WTC11 (cell line): ENCODE measurements at regions not wholly inside any gene's neighbourhood (a gene's known extent, or its start where the extent isn't known, plus 50 kb on each side); places are given as distances from the start of the nearest gene placed in this dataset.

Experiments
- MLX ChIP-seq: sonication (generic); formaldehyde crosslinking; IDR thresholded peaks from 2 replicates; pipeline ENCODE4 v1.8.1; 2023; ENCODE audit warnings: mild to moderate bottlenecking, missing genetic modification reagents, moderate library complexity
- NR2C2 ChIP-seq: sonication (generic); formaldehyde crosslinking; IDR thresholded peaks from 2 replicates; pipeline ENCODE4 v1.8.0; 2022; ENCODE audit warnings: mild to moderate bottlenecking, missing genetic modification reagents
- ZNF263 ChIP-seq: sonication (generic); formaldehyde crosslinking; IDR thresholded peaks from 2 replicates; pipeline ENCODE4 v1.8.1; 2022; ENCODE audit warnings: low read depth, mild to moderate bottlenecking, moderate library complexity, missing genetic modification reagents
- TF ChIP-seq, protein P1 (sequence below): fragments of 200-600 bp; IDR thresholded peaks from 2 replicates; pipeline ENCODE4 v1.8.0; 2022; ENCODE audit warnings: antibody characterized with exemption
- TF ChIP-seq, protein P2 (sequence below): sonication (generic); formaldehyde crosslinking; IDR thresholded peaks from 2 replicates; pipeline ENCODE4 v1.8.1; 2023; ENCODE audit warnings: mild to moderate bottlenecking, missing genetic modification reagents
- TF ChIP-seq, protein P3 (sequence below): sonication (generic); formaldehyde crosslinking; IDR thresholded peaks from 2 replicates; pipeline ENCODE4 v1.8.0; 2022; ENCODE audit warnings: mild to moderate bottlenecking, missing genetic modification reagents
- TF ChIP-seq, protein P4 (sequence below): sonication (generic); formaldehyde crosslinking; IDR thresholded peaks from 2 replicates; pipeline ENCODE4 v1.8.1; 2022; ENCODE audit warnings: mild to moderate bottlenecking, missing genetic modification reagents, moderate library complexity, borderline replicate concordance

- TF ChIP-seq, protein P1, sequence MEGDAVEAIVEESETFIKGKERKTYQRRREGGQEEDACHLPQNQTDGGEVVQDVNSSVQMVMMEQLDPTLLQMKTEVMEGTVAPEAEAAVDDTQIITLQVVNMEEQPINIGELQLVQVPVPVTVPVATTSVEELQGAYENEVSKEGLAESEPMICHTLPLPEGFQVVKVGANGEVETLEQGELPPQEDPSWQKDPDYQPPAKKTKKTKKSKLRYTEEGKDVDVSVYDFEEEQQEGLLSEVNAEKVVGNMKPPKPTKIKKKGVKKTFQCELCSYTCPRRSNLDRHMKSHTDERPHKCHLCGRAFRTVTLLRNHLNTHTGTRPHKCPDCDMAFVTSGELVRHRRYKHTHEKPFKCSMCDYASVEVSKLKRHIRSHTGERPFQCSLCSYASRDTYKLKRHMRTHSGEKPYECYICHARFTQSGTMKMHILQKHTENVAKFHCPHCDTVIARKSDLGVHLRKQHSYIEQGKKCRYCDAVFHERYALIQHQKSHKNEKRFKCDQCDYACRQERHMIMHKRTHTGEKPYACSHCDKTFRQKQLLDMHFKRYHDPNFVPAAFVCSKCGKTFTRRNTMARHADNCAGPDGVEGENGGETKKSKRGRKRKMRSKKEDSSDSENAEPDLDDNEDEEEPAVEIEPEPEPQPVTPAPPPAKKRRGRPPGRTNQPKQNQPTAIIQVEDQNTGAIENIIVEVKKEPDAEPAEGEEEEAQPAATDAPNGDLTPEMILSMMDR: no peak
- TF ChIP-seq NR2C2 (CRISPR knock-in tag) (no peak), MLX (no peak), ZNF263 (CRISPR knock-in tag) (no peak)
- TF ChIP-seq, protein P2, sequence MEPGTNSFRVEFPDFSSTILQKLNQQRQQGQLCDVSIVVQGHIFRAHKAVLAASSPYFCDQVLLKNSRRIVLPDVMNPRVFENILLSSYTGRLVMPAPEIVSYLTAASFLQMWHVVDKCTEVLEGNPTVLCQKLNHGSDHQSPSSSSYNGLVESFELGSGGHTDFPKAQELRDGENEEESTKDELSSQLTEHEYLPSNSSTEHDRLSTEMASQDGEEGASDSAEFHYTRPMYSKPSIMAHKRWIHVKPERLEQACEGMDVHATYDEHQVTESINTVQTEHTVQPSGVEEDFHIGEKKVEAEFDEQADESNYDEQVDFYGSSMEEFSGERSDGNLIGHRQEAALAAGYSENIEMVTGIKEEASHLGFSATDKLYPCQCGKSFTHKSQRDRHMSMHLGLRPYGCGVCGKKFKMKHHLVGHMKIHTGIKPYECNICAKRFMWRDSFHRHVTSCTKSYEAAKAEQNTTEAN (CRISPR knock-in tag): no peak
- TF ChIP-seq, protein P3, sequence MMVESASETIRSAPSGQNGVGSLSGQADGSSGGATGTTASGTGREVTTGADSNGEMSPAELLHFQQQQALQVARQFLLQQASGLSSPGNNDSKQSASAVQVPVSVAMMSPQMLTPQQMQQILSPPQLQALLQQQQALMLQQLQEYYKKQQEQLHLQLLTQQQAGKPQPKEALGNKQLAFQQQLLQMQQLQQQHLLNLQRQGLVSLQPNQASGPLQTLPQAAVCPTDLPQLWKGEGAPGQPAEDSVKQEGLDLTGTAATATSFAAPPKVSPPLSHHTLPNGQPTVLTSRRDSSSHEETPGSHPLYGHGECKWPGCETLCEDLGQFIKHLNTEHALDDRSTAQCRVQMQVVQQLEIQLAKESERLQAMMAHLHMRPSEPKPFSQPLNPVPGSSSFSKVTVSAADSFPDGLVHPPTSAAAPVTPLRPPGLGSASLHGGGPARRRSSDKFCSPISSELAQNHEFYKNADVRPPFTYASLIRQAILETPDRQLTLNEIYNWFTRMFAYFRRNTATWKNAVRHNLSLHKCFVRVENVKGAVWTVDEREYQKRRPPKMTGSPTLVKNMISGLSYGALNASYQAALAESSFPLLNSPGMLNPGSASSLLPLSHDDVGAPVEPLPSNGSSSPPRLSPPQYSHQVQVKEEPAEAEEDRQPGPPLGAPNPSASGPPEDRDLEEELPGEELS: no peak
- TF ChIP-seq, protein P4, sequence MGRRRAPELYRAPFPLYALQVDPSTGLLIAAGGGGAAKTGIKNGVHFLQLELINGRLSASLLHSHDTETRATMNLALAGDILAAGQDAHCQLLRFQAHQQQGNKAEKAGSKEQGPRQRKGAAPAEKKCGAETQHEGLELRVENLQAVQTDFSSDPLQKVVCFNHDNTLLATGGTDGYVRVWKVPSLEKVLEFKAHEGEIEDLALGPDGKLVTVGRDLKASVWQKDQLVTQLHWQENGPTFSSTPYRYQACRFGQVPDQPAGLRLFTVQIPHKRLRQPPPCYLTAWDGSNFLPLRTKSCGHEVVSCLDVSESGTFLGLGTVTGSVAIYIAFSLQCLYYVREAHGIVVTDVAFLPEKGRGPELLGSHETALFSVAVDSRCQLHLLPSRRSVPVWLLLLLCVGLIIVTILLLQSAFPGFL (CRISPR knock-in tag): no peak
These were observed 436.6 kb upstream of the OPRM1 start for GRCh38 chr6:153602401-153602800.
